Loucy (cell line): ENCODE measurements at regions not wholly inside any gene's neighbourhood (a gene's known extent, or its start where the extent isn't known, plus 50 kb on each side); places are given as distances from the start of the nearest gene placed in this dataset.

Experiments
- H2AFZ ChIP-seq: fragments of 200-600 bp; sonication (generic); 2 replicates; pipeline ENCODE4 v1.6.0; 2016; ENCODE audit warnings: antibody characterized with exemption, mild to moderate bottlenecking, low read length, moderate library complexity
- H3F3A ChIP-seq: fragments of 200-600 bp; 2 replicates; pipeline ENCODE4 v1.6.0; 2016; ENCODE audit warnings: antibody characterized with exemption, low read depth, mild to moderate bottlenecking
- H3K27me3 ChIP-seq: fragments of 200-600 bp; sonication (generic); 2 replicates; pipeline ENCODE4 v1.6.1; 2014; ENCODE audit warnings: low read length, mild to moderate bottlenecking; ENCODE audit not compliant: insufficient read depth, poor library complexity, severe bottlenecking
- H3K36me3 ChIP-seq: fragments of 200-600 bp; sonication (generic); 2 replicates; pipeline ENCODE4 v1.6.1; 2016; ENCODE audit warnings: low read length; ENCODE audit not compliant: insufficient read depth
- H3K4me1 ChIP-seq: fragments of 200-600 bp; sonication (generic); 2 replicates; pipeline ENCODE4 v1.5.1; 2014; ENCODE audit warnings: low read length, mild to moderate bottlenecking; ENCODE audit not compliant: insufficient read depth, poor library complexity, severe bottlenecking
- H3K4me2 ChIP-seq: fragments of 200-600 bp; sonication (generic); 2 replicates; pipeline ENCODE4 v1.6.0; 2014; ENCODE audit warnings: antibody characterized with exemption, low read length, low read depth, mild to moderate bottlenecking; ENCODE audit not compliant: poor library complexity, severe bottlenecking
- H3K4me3 ChIP-seq: fragments of 200-600 bp; sonication (generic); 2 replicates; pipeline ENCODE4 v1.5.1; 2014; ENCODE audit warnings: low read length, mild to moderate bottlenecking, mixed read lengths; ENCODE audit not compliant: poor library complexity, severe bottlenecking
- H3K79me2 ChIP-seq: fragments of 200-600 bp; sonication (generic); 2 replicates; pipeline ENCODE4 v1.6.1; 2014; ENCODE audit warnings: low read length; ENCODE audit not compliant: insufficient read depth
- H3K9ac ChIP-seq: fragments of 200-600 bp; sonication (generic); 2 replicates; pipeline ENCODE4 v1.6.0; 2014; ENCODE audit warnings: mild to moderate bottlenecking, low read depth, low read length, moderate library complexity; ENCODE audit not compliant: poor library complexity, severe bottlenecking
- H3K9me2 ChIP-seq: fragments of 200-600 bp; sonication (generic); replicated peaks from 2 replicates; pipeline ENCODE4 v1.6.1; 2016; ENCODE audit warnings: low read depth, low read length, mixed read lengths
- H3K9me3 ChIP-seq: fragments of 200-600 bp; sonication (generic); 2 replicates; pipeline ENCODE4 v1.6.1; 2014; ENCODE audit warnings: mild to moderate bottlenecking, antibody characterized with exemption, low read length, low read depth; ENCODE audit not compliant: insufficient read depth
- H4K20me1 ChIP-seq: fragments of 200-600 bp; sonication (generic); 2 replicates; pipeline ENCODE4 v1.6.0; 2014; ENCODE audit warnings: antibody characterized with exemption, low read length, mild to moderate bottlenecking; ENCODE audit not compliant: insufficient read depth, poor library complexity, severe bottlenecking
- CTCF ChIP-seq: fragments of 200-600 bp; sonication (generic); conservative IDR thresholded peaks from 2 replicates; pipeline ENCODE4 v1.5.1; 2014; ENCODE audit warnings: mild to moderate bottlenecking, antibody characterized with exemption, low read length
- EZH2phosphoT487 ChIP-seq: fragments of 200-600 bp; IDR thresholded peaks from 2 replicates; pipeline ENCODE4 v1.6.1; 2018; ENCODE audit warnings: antibody characterized with exemption, mild to moderate bottlenecking, moderate library complexity, borderline replicate concordance

- Histone ChIP-seq H3K9ac (no peak overlapping the region), H3F3A (no peaks in the 10 kb centered on the region), H3K9me2 (no peaks in the 10 kb centered on the region), H3K36me3 (no peaks in the 10 kb centered on the region), H3K27me3 (no peaks in the 10 kb centered on the region), H3K4me2 (no peak overlapping the region), H3K4me3 (no peak overlapping the region), H3K9me3 (no peaks in the 10 kb centered on the region), H3K4me1 (peaks cover 49% of the 10 kb centered on the region), H4K20me1 (no peaks in the 10 kb centered on the region), H3K79me2 (no peaks in the 10 kb centered on the region), H2AFZ (no peak overlapping the region)
- TF ChIP-seq CTCF (no peak), EZH2phosphoT487 (no peak)
Observed at GRCh38 chr16:66152823-66153393, 213.6 kb upstream of the CDH5 start.

- no peak overlapping the region for H3K4me2 ChIP-seq
- no peaks in the 10 kb centered on the region for H3F3A ChIP-seq
- no peak overlapping the region for H2AFZ ChIP-seq
- no peaks in the 10 kb centered on the region for H3K9me2 ChIP-seq
- H3K36me3 ChIP-seq = no peaks in the 10 kb centered on the region
- peaks cover 49% of the 10 kb centered on the region for H3K4me1 ChIP-seq
- TF ChIP-seq CTCF = no peak
- TF ChIP-seq EZH2phosphoT487 = no peak
- no peaks in the 10 kb centered on the region for H4K20me1 ChIP-seq
- no peak overlapping the region for H3K4me3 ChIP-seq
- H3K27me3 ChIP-seq = no peaks in the 10 kb centered on the region
- no peaks in the 10 kb centered on the region for H3K79me2 ChIP-seq
- no peak overlapping the region for H3K9ac ChIP-seq
- no peaks in the 10 kb centered on the region for H3K9me3 ChIP-seq
Observed at GRCh38 chr16:66152181-66152580, 214.3 kb upstream of the CDH5 start.

- TF ChIP-seq CTCF (no peak), EZH2phosphoT487 (no peak)
- Histone ChIP-seq H3K9me3 (no peaks in the 10 kb centered on the region), H2AFZ (peak overlapping the region; percentile 7), H3K4me2 (peak overlapping the region; percentile 50), H3K4me3 (peak overlapping the region; percentile 1), H3K9me2 (no peaks in the 10 kb centered on the region), H3K27me3 (no peaks in the 10 kb centered on the region), H3K79me2 (no peaks in the 10 kb centered on the region), H3K36me3 (no peaks in the 10 kb centered on the region), H3K4me1 (peaks cover 48% of the 10 kb centered on the region), H3K9ac (no peak overlapping the region), H3F3A (no peaks in the 10 kb centered on the region), H4K20me1 (no peaks in the 10 kb centered on the region)
Observed at GRCh38 chr16:66150698-66151482, 215.6 kb upstream of the CDH5 start.
